ENCODE measurements at regions not wholly inside any gene's neighbourhood (a gene's known extent, or its start where the extent isn't known, plus 50 kb on each side); places are given as distances from the start of the nearest gene placed in this dataset.

DNA sequence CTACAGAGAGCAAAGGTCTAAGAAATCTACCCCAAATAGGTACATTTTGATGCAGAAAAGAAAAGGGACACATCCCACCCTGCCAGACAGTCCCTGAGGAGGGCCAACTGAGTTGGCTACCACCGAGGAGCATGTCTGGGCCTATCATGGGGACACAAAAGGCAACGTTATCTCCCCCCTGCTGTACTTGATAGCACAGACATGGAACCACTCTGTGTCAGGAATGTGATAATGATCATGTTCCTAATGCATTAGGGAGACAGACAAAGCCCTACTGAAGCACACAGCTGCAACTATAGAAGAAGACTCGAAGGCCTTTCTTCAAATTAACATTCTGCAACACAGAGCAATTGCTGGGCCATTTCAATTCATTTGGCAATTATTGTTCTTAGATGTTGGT lies 84.5 kb downstream of the ENC1 start:
- ATAC-seq = no peak
- Histone ChIP-seq H3K9ac (ENCODE audit: low read length) (no peak overlapping the region), H3K9me3 (ENCODE audit: control insufficient read depth in 1 of 2, insufficient read depth in 1 of 2, low read depth in 1 of 2, low read length in 2 of 2) (no peaks in the 10 kb centered on the region), H3K79me2 (ENCODE audit: insufficient read depth, low read length) (no peaks in the 10 kb centered on the region), H2AFZ (ENCODE audit: low read depth, low read length, poor library complexity, severe bottlenecking) (no peak overlapping the region), H3K4me2 (ENCODE audit: low read length) (no peak overlapping the region), H3K27ac (ENCODE audit: low read depth, low read length) (no peak overlapping the region), H3K36me3 (ENCODE audit: control insufficient read depth in 1 of 2, insufficient read depth in 2 of 2, low read length in 2 of 2) (no peaks in the 10 kb centered on the region), H3K27me3 (ENCODE audit: insufficient read depth, low read length) (no peaks in the 10 kb centered on the region), H3K9me2 (ENCODE audit: insufficient read depth) (no peaks in the 10 kb centered on the region), H3K4me3 (replicated peaks in 1 of 2; ENCODE audit: low read depth in 1 of 2, low read length in 2 of 2) (no peak overlapping the region), H3K4me1 (ENCODE audit: control insufficient read depth in 1 of 2, insufficient read depth in 2 of 2, low read length in 2 of 2) (no peaks in the 10 kb centered on the region), H4K20me1 (ENCODE audit: insufficient read depth) (no peaks in the 10 kb centered on the region)
- ChIA-PET CTCF (no interaction called here), RAD21 (ENCODE audit: low non-redundant PET in 1 of 2, low total read pairs in 2 of 2, uncharacterized antibody in 2 of 2, unreplicated experiment in 2 of 2) (no interaction called here), POLR2A (no interaction called here)
- no TSS peak for BruUV-seq (replicated peaks)
- intact Hi-C loops (cut with micrococcal nuclease) = no loop called here
- DNase-seq (ENCODE audit: low read depth, low spot score) = no peak
- no peak for TF ChIP-seq POLR2A (IDR thresholded peaks at IDR 0.05; ENCODE audit: borderline replicate concordance, extremely low read depth, insufficient read depth, insufficient read length)
- TF ChIP-seq, protein P1, sequence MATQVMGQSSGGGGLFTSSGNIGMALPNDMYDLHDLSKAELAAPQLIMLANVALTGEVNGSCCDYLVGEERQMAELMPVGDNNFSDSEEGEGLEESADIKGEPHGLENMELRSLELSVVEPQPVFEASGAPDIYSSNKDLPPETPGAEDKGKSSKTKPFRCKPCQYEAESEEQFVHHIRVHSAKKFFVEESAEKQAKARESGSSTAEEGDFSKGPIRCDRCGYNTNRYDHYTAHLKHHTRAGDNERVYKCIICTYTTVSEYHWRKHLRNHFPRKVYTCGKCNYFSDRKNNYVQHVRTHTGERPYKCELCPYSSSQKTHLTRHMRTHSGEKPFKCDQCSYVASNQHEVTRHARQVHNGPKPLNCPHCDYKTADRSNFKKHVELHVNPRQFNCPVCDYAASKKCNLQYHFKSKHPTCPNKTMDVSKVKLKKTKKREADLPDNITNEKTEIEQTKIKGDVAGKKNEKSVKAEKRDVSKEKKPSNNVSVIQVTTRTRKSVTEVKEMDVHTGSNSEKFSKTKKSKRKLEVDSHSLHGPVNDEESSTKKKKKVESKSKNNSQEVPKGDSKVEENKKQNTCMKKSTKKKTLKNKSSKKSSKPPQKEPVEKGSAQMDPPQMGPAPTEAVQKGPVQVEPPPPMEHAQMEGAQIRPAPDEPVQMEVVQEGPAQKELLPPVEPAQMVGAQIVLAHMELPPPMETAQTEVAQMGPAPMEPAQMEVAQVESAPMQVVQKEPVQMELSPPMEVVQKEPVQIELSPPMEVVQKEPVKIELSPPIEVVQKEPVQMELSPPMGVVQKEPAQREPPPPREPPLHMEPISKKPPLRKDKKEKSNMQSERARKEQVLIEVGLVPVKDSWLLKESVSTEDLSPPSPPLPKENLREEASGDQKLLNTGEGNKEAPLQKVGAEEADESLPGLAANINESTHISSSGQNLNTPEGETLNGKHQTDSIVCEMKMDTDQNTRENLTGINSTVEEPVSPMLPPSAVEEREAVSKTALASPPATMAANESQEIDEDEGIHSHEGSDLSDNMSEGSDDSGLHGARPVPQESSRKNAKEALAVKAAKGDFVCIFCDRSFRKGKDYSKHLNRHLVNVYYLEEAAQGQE (IDR thresholded peaks at IDR 0.05; ENCODE audit: low read depth) = no peak
- TF ChIP-seq CBX3 (IDR thresholded peaks at IDR 0.05; ENCODE audit: low read depth) = no peak
- TF ChIP-seq EZH2 (IDR thresholded peaks at IDR 0.05) = no peak
- no peak for TF ChIP-seq EGR1 (IDR thresholded peaks at IDR 0.05; ENCODE audit: low read depth)
- TF ChIP-seq CEBPB (IDR thresholded peaks at IDR 0.05; ENCODE audit: low read depth) = no peak
- no peak for TF ChIP-seq JUND (IDR thresholded peaks at IDR 0.05)
- no peak for TF ChIP-seq TCF7L2 (IDR thresholded peaks at IDR 0.05; ENCODE audit: borderline replicate concordance, extremely low read depth, insufficient read depth, insufficient read length)
- TF ChIP-seq SIN3A (IDR thresholded peaks at IDR 0.05; ENCODE audit: low read depth) = no peak

GRCh38 chr5:74552101-74552500 lies 88.4 kb downstream of the ENC1 start:
- H3K9ac ChIP-seq (ENCODE audit: low read length) = no peak overlapping the region
- H3K36me3 ChIP-seq (ENCODE audit: control insufficient read depth in 1 of 2, insufficient read depth in 2 of 2, low read length in 2 of 2) = no peaks in the 10 kb centered on the region
- ATAC-seq (no peak), DNase-seq (ENCODE audit: low read depth, low spot score) (no peak)
- no peaks in the 10 kb centered on the region for H3K9me3 ChIP-seq (ENCODE audit: control insufficient read depth in 1 of 2, insufficient read depth in 1 of 2, low read depth in 1 of 2, low read length in 2 of 2)
- H3K27me3 ChIP-seq (ENCODE audit: insufficient read depth, low read length) = no peaks in the 10 kb centered on the region
- no peak overlapping the region for H3K27ac ChIP-seq (ENCODE audit: low read depth, low read length)
- ChIA-PET POLR2A (no interaction called here), RAD21 (ENCODE audit: low non-redundant PET in 1 of 2, low total read pairs in 2 of 2, uncharacterized antibody in 2 of 2, unreplicated experiment in 2 of 2) (no interaction called here), CTCF (no interaction called here)
- intact Hi-C loops (cut with micrococcal nuclease) = no loop called here
- H3K4me2 ChIP-seq (ENCODE audit: low read length) = no peak overlapping the region
- H3K4me3 ChIP-seq (replicated peaks in 1 of 2; ENCODE audit: low read depth in 1 of 2, low read length in 2 of 2) = no peak overlapping the region
- no peak overlapping the region for H2AFZ ChIP-seq (ENCODE audit: low read depth, low read length, poor library complexity, severe bottlenecking)
- TF ChIP-seq SRF (IDR thresholded peaks at IDR 0.05; ENCODE audit: low read depth) = no peak
- no peak for TF ChIP-seq EZH2 (IDR thresholded peaks at IDR 0.05)
- no peak for TF ChIP-seq RAD21 (IDR thresholded peaks at IDR 0.05; ENCODE audit: low read depth)
- TF ChIP-seq CEBPB (IDR thresholded peaks at IDR 0.05; ENCODE audit: low read depth) = no peak
- TF ChIP-seq CBX3 (IDR thresholded peaks at IDR 0.05; ENCODE audit: low read depth) = no peak
- no peak for TF ChIP-seq FOSL1 (IDR thresholded peaks at IDR 0.05; ENCODE audit: low read depth)
- no peak for TF ChIP-seq POLR2A (IDR thresholded peaks at IDR 0.05; ENCODE audit: borderline replicate concordance, extremely low read depth, insufficient read depth, insufficient read length)
- no peak for TF ChIP-seq ELF1 (IDR thresholded peaks at IDR 0.05; ENCODE audit: borderline replicate concordance, low read depth)
- TF ChIP-seq SP1 (IDR thresholded peaks at IDR 0.05; ENCODE audit: low read depth) = no peak
- TF ChIP-seq, protein P1 (IDR thresholded peaks at IDR 0.05; ENCODE audit: low read depth) = no peak
- no peak for TF ChIP-seq MAX (IDR thresholded peaks at IDR 0.05)
- TF ChIP-seq YY1 (IDR thresholded peaks at IDR 0.05; ENCODE audit: extremely low read depth, insufficient replicate concordance, low read depth, low read length) = no peak
- BruUV-seq (replicated peaks) = no TSS peak
- H3K4me1 ChIP-seq (ENCODE audit: control insufficient read depth in 1 of 2, insufficient read depth in 2 of 2, low read length in 2 of 2) = no peaks in the 10 kb centered on the region
- H3K79me2 ChIP-seq (ENCODE audit: insufficient read depth, low read length) = no peaks in the 10 kb centered on the region
- H4K20me1 ChIP-seq (ENCODE audit: insufficient read depth) = no peaks in the 10 kb centered on the region
- no peaks in the 10 kb centered on the region for H3K9me2 ChIP-seq (ENCODE audit: insufficient read depth)
